ENCODE measurements at regions not wholly inside any gene's neighbourhood (a gene's known extent, or its start where the extent isn't known, plus 50 kb on each side); places are given as distances from the start of the nearest gene placed in this dataset.

- Histone ChIP-seq H3K4me1 (peaks cover 5 to 27% of the 10 kb centered on the region in 2 donors), H3K9me3 (no peaks in the 10 kb centered on the region), H3K27ac (no peak overlapping the region), H3K27me3 (no peaks in the 10 kb centered on the region), H3K4me3 (replicated peaks in 1 of 3) (no peak overlapping the region), H3K36me3 (no peaks in the 10 kb centered on the region)
- no peak for DNase-seq
- TF ChIP-seq CTCF (IDR thresholded peaks at IDR 0.05), result no peak
- intact Hi-C loops (cut with DNase I), result no loop called here
- 64 to 72% methylated on average over 3 of the region's 3 CpGs for WGBS, 2 donors
These were observed 232.3 kb downstream of the MREG start for GRCh38 chr2:215780907-215781685.

GRCh38 chr2:215780313-215780712 is 233.0 kb downstream of the MREG start:
- Histone ChIP-seq H3K36me3 (no peaks in the 10 kb centered on the region), H3K4me3 (replicated peaks in 1 of 3) (no peak overlapping the region), H3K4me1 (peaks cover 5 to 27% of the 10 kb centered on the region in 2 donors), H3K27me3 (no peaks in the 10 kb centered on the region), H3K27ac (no peak overlapping the region), H3K9me3 (no peaks in the 10 kb centered on the region)
- intact Hi-C loops (cut with DNase I), result no loop called here
- TF ChIP-seq CTCF (IDR thresholded peaks at IDR 0.05), result no peak
- TF ChIP-seq POLR2A (IDR thresholded peaks at IDR 0.05), result no peak
- 72 to 73% methylated on average over 5 of the region's 5 CpGs for WGBS, 2 donors
- no peak for DNase-seq

GRCh38 chr2:215779912-215780311 is 233.4 kb downstream of the MREG start:
- no peak for DNase-seq
- no peak for TF ChIP-seq POLR2A (IDR thresholded peaks at IDR 0.05)
- no peak for TF ChIP-seq CTCF (IDR thresholded peaks at IDR 0.05)
- Histone ChIP-seq H3K4me1 (peaks cover 5 to 27% of the 10 kb centered on the region in 2 donors), H3K27ac (no peak overlapping the region), H3K27me3 (no peaks in the 10 kb centered on the region), H3K9me3 (no peaks in the 10 kb centered on the region), H3K4me3 (replicated peaks in 1 of 3) (no peak overlapping the region), H3K36me3 (no peaks in the 10 kb centered on the region)
- intact Hi-C loops (cut with DNase I), result no loop called here
- 93 to 95% methylated on average over 3 of the region's 3 CpGs for WGBS, 2 donors

GRCh38 chr2:215777465-215778044 is 235.8 kb downstream of the MREG start:
- intact Hi-C loops (cut with DNase I), result no loop called here
- no peak for DNase-seq
- no peaks in the 10 kb centered on the region for H3K9me3 ChIP-seq
- no peaks in the 10 kb centered on the region for H3K36me3 ChIP-seq
- no peak overlapping the region for H3K4me3 ChIP-seq (replicated peaks in 1 of 3)
- H3K27me3 ChIP-seq, result no peaks in the 10 kb centered on the region
- no peak for TF ChIP-seq CTCF (IDR thresholded peaks at IDR 0.05)
- no peak for TF ChIP-seq POLR2A (IDR thresholded peaks at IDR 0.05)
- peaks cover 5 to 18% of the 10 kb centered on the region in 2 donors for H3K4me1 ChIP-seq
- WGBS, 2 donors, result 83 to 84% methylated on average over 7 of the region's 7 CpGs
- no peak overlapping the region for H3K27ac ChIP-seq

GRCh38 chr2:215775106-215775505 is 238.2 kb downstream of the MREG start:
- intact Hi-C loops (cut with DNase I), result no loop called here
- Histone ChIP-seq H3K4me3 (replicated peaks in 1 of 3) (no peak overlapping the region), H3K4me1 (peaks cover 7 to 32% of the 10 kb centered on the region in 2 donors), H3K27ac (no peak overlapping the region), H3K36me3 (no peaks in the 10 kb centered on the region), H3K9me3 (no peaks in the 10 kb centered on the region), H3K27me3 (no peaks in the 10 kb centered on the region)
- no peak for DNase-seq
- 61 to 63% methylated on average over 4 of the region's 4 CpGs for WGBS, 2 donors
- TF ChIP-seq POLR2A (IDR thresholded peaks at IDR 0.05) (no peak), CTCF (IDR thresholded peaks at IDR 0.05) (no peak)
